HG03025 (cell line): ENCODE measurements at regions not wholly inside any gene's neighbourhood (a gene's known extent, or its start where the extent isn't known, plus 50 kb on each side); places are given as distances from the start of the nearest gene placed in this dataset.
"Not testable (repeated sequence)": the region's sequence is repeated elsewhere in the genome, so short reads cannot be mapped to it uniquely, and the experiment has no call there.

Source experiments
- ATAC-seq: cut with Tn5 transposase; IDR thresholded peaks from one replicate; pipeline ENCODE4 v1.9.1; 2021; ENCODE audit warnings: mild to moderate bottlenecking, moderate library complexity; ENCODE audit not compliant: unreplicated experiment, low FRiP score

- ATAC-seq = no peak
These were observed 311.7 kb upstream of the HTR2C start for GRCh38 chrX:114272096-114272686.

DNA sequence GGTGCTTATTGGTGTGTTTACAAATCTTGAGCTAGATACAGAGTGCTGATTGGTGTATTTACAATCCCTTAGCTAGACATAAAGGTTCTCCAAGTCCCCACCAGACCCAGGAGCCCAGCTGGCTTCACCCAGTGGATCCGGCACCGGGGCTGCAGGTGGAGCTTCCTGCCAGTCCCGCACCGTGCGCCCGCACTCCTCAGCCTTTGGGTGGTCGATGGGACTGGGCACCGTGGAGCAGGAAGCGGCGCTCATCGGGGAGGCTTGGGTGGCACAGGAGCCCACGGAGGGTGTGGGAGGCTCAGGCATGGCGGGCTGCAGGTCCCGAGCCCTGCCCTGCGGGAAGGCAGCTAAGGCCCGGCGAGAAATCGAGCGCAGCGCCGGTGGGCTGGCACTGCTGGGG is 313.5 kb upstream of the HTR2C start:
- ATAC-seq = not testable (repeated sequence)

DNA sequence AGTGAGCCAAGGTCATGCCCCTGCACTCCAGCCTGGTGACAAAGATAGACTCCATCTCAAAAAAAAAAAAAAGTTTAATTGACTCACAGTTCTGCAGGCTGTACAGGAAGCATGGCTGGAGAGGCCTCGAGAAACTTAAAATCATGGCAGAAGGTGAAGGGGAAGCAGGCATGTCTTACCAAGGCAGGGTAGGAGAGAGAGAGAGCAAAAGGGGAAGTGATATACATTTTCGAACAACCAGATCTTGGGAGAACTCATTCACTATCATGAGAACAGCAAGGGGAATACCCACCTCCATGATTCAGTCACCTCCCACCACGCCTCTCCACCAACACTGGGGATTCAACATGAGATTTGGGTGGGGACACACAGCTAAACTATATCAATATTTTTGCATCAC is 315.2 kb upstream of the HTR2C start:
- no peak for ATAC-seq

DNA sequence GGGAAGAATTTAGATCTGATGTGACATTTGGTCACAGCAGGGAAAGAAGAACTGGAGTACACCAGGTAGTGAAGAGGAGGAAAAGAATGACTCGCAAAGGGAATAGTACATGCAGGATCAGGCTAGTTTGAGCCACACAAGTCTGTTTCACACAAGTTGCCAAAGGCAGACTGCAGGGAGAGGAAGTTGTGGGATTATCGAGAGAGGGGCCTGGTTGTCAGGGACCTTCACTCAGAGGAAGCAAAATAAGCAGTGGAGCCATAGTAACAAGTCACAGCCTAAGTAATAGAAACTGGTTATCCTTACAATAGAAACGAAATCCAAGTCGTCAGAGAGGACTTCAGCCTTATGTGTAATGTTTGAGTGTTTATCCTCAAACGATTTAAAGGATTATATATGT is 316.7 kb upstream of the HTR2C start:
- no peak for ATAC-seq

GRCh38 chrX:114252186-114252585 is 331.7 kb upstream of the HTR2C start:
- ATAC-seq = no peak

GRCh38 chrX:114251575-114251974 is 332.3 kb upstream of the HTR2C start:
- no peak for ATAC-seq

DNA sequence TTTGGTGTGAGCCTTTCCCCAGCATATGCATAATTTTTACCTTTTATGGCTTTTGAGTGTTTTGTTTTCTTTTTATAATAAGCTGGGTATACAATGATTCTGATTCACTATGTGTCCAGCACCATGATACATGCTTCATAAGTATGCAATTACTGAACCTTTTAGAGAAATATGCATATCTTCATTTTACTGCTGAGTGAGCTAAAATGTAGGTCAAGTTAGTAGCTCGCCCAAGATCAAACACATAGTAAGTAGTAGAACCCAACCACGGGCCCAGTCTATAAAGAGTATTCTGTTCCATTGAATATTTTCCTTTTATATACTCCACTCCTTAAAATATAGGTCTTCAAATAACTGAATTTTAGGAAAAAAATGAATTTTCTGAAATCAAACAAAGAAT is 362.4 kb upstream of the HTR2C start:
- ATAC-seq = no peak

GRCh38 chrX:114210879-114211278 is 373.0 kb upstream of the HTR2C start:
- ATAC-seq = no peak

DNA sequence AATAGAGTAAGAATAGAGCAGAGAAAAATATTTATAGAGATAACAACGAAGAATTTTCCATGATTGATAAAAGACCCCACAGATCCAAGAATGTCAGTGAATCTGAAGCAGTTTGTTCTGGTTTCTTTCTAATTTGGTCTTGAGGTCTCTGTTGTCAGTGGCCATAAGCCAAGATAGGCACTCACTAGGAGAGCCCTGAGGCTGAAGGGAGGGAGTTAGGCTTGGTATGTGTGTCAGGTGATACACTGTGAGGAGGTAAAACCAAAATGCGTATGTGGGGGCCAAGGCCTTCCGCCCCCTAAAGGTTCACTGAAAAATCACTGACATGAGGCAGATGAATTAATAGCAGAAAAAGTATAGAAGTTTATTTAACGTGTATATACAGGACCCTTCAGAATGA is 382.3 kb upstream of the HTR2C start:
- ATAC-seq = no peak

DNA sequence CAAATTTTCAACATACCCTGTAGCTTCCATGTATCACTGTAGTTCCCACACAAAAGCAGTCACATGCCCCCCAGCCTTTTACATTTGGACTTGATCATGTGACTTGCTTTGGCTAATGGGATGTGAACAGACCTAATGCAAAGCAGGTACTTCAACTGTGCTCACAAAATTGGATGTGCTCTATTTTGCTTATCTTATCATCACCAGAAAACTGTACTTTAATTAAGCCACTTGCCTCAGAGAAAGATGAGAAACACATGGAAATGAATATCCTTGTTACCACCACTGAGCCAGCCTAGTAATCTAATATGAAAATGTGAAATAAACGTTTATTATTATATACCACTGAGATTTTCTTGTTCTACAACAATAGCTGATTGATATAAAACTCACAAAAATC is 402.7 kb upstream of the HTR2C start:
- no peak for ATAC-seq

- ATAC-seq = no peak
These were observed 405.8 kb upstream of the HTR2C start for GRCh38 chrX:114178126-114178525.

DNA sequence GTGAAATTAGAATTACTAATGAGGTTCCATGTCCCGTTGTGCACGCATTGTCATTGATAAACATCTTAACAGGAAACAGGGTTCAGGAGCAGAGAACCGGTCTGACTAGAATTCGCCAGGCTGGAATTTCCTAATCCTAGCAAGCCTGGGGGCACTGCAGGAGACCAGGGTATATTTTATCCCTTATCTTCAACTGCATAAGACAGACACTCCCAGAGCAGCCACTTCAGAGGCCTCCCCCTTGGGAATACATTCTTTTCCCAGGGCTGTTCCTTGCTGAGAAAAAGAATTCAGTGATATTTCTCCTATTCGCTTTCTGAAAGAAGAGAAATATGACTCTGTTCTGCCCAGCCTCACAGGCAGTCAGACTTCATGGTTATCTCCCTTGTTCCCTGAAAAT is 416.6 kb upstream of the HTR2C start:
- ATAC-seq = not testable (repeated sequence)

DNA sequence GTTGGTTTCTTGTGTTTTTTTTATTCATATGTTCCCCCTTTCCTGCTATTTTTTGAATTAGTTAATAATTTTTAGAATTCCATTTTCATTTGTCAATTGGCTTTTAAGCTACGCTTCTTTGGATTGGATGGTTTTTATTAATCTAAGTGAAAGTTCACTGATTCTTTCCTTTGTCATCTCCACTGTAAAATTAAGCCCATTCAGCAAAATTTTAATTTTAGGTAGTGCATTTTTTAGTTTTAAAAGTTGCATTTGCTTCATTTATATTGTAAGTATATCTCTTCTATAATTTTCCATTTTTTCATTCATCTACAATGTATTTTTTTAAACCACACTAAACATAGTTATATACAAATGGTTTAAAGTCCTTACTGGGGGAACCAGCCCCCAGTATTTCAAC is 417.3 kb upstream of the HTR2C start:
- ATAC-seq = no peak

- no peak for ATAC-seq
These were observed 418.3 kb upstream of the HTR2C start for GRCh38 chrX:114165537-114165936.

- no peak for ATAC-seq
These were observed 421.7 kb upstream of the HTR2C start for GRCh38 chrX:114162068-114162735.

DNA sequence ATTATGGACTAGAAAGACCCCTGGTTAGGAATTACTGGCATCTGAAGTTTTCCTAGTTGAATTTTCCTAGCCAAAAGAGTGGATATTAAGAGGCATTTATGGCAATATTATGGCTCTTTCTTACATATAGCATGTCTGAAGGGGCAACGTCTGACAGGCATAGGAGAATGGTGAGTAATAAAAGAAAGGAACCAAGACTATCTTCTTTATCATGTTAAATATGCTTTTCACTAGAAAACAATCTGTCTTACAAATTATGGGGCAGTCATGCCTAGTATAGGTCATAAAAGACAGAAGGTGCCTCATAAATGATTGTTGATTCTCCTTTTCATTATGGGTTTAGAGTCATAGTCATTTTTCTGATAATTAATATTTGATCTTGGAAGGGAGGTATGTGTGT is 431.1 kb upstream of the HTR2C start:
- no peak for ATAC-seq

- ATAC-seq = no peak
These were observed 431.8 kb upstream of the HTR2C start for GRCh38 chrX:114152130-114152529.

- no peak for ATAC-seq
These were observed 449.4 kb upstream of the HTR2C start for GRCh38 chrX:114134465-114134864.

DNA sequence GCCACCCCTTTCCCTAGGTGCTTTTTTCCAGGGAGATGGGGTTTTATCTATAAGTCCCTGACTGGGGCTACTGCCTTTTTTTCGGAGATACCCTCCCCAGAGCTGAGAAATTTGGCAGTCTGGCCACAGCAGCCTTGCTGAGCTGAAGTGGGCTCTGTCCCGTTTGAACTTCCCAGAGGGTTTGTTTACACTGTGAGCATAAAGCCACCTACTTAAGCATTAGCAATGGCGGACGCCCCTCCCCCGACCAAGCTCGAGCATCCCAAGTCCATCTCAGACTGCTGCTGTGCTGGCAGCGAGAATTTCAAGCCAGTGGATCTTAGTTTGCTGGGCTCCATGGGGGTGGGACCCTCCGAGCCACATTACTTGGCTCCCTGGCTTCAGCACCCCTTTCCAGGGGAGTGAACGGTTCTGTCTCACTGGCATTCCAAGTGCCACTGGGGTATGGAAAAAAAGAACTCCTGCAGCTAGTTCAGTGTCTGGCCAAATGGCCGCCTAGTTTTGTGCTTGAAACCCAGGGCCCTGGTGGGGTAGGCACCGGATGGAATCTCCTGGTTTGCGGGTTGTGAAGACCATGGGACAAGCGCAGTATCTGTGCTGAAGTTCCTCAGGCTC is 456.4 kb upstream of the HTR2C start:
- ATAC-seq = no peak

GRCh38 chrX:114127005-114127404 is 456.9 kb upstream of the HTR2C start:
- ATAC-seq = no peak

GRCh38 chrX:114101081-114101480 is 482.8 kb upstream of the HTR2C start:
- no peak for ATAC-seq

GRCh38 chrX:114097866-114098265 is 486.0 kb upstream of the HTR2C start:
- no peak for ATAC-seq
